Stimulated activated CD4-positive, alpha-beta T cell treated with anti-CD3 and anti-CD28 coated beads, Interleukin-1b, Interleukin-23, amount 100 ng/mL, for 24 hours (primary cell): ENCODE measurements at regions not wholly inside any gene's neighbourhood (a gene's known extent, or its start where the extent isn't known, plus 50 kb on each side); places are given as distances from the start of the nearest gene placed in this dataset.

Experiments
- DNase-seq, 4 experiments: peaks; one replicate each; pipeline ENCODE4 v3.0.0-alpha.2; 2020; ENCODE audit warnings: low read depth in 4 of 4, low spot score in 1 of 4

DNA sequence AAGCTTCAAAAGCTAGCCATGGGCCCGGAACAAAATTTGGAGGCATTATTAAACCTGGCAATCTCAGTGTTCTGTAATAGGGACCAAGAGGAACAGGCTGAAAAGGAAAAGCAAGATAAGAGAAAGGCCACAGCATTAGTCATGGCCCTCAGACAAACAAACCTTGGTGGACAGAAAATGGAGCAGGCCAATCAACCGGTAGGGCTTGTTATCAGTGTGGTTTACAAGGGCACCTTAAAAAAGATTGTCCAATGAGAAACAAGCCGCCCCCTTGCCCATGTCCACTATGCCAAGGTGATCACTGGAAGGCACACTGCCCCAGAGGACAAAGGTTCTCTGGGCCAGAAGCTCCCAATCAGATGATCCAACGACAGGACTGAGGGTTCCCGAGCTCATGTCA, 653.9 kb upstream of the TMEM132C start:
- DNase-seq: no peak

- DNase-seq: no peak
These were observed 646.9 kb upstream of the TMEM132C start for GRCh38 chr12:127619869-127620734.

- no peak for DNase-seq
These were observed 646.1 kb upstream of the TMEM132C start for GRCh38 chr12:127620735-127621355.

- no peak for DNase-seq
These were observed 645.6 kb upstream of the TMEM132C start for GRCh38 chr12:127621366-127621765.

GRCh38 chr12:127623362-127623761, 643.6 kb upstream of the TMEM132C start:
- no peak for DNase-seq

GRCh38 chr12:127625176-127625771, 641.7 kb upstream of the TMEM132C start:
- no peak for DNase-seq

DNA sequence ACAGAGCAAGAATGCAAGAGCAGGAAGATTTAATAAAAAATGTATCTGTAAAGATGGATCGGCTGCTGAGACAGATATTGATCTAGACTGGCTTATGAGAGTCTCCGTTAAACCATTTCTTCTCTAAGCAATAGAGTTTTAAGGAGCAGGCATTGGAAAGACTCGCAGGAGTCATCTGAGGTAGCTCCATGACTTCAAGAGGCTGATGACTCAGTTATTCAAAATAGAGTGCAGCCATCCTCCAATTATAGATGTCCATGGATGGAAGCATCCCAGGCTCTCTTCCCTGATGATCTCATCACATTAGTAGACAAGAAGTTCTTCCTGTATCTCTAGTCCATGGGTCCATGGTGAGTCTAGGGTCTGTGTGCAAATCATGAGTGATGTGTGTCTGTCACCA, 638.3 kb upstream of the TMEM132C start:
- DNase-seq: no peak

- no peak for DNase-seq
These were observed 637.7 kb upstream of the TMEM132C start for GRCh38 chr12:127629066-127629820.

DNA sequence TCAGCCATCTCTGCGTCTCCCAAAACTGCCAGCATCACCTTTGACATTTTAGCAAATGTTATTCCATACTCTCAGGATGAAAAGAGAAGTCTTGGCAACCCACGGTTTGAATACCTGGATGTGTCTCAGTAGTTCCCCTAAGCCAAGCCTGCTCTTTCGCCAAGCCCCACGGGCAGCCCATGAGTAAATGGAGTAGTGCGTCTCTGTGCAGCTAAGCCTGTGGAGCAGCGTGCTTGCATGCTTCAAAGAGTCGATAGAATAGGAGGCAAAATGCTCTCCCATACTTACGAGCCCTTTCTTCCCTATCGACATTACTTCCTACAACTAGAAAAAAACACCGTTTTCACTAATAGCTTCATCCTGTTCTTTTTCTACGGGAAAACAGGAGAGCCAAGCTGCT, 634.5 kb upstream of the TMEM132C start:
- DNase-seq: no peak

DNA sequence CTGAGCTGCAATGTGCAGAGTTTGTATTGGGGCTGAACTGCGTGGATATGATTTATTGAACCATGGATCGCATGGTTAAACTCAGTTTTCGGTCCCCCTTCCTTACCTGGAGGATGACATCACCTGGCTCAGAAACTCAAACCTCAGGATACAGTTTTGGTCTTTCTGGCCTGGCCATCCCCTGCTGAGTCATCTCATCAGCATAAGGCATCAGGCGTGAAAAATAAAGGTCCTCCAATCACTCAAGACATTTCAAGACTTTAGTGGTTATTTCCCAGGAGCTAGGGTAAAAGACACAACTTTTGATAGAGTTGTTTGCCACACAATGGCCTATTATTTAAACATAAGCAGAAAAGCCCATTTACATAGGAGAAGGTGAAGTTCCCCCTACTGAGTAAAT, 631.1 kb upstream of the TMEM132C start:
- DNase-seq: no peak

GRCh38 chr12:127636882-127637281, 630.1 kb upstream of the TMEM132C start:
- no peak for DNase-seq

DNA sequence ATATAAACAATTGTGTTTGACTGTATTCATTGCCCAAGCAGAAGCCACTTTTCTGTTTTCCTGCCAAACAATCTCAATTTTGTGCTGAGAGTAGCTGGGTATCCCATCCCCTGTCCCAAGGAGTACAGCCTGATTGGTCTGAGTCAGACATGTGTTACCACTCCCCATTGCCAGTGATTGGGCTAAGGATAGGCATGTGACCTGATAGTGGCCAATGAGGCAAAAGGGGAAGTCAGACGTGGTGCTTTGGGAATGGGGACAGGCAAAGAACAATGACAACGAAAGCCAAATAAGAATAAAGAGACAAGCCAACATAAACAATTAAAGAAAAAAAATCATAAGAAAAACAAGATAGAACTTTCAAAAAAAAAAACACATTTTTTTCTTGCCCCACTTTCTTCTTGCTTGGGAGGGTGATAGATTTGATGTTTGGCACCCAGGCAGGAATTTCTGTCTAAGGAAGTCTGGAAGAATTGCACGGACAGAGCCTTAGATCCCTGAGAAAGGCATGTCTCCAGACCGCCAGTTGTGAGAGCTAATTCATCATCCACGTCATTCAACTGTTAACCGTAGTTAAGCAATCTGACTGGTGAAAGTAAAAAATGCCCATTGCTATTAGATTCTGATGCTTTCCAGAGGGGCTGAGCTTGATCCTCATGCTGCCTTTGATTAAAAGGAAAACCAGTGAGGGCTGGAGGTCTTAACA, 626.6 kb upstream of the TMEM132C start:
- DNase-seq: no peak

- DNase-seq: no peak
These were observed 624.8 kb upstream of the TMEM132C start for GRCh38 chr12:127642208-127642607.

DNA sequence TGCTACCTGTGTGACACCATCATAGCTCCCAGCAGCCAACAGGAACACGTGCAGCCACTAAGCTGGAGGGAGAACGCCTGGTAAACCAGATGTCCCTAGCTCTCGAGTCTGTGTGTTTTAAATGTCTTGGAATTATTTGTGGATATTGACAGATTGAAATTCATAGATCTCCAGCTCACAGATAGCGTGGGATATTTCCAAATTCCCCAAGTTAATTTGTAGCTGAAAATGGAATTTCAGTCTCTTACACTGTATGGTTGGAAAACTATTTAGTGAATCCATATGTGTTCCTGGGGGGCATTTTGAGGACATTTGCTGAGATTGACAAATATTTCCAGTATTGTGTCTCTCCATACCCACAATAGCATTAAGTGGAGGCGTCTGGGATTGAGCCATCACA, 618.6 kb upstream of the TMEM132C start:
- DNase-seq: no peak

GRCh38 chr12:127649961-127650360, 617.0 kb upstream of the TMEM132C start:
- no peak for DNase-seq

- DNase-seq: no peak
These were observed 616.3 kb upstream of the TMEM132C start for GRCh38 chr12:127650626-127651025.

DNA sequence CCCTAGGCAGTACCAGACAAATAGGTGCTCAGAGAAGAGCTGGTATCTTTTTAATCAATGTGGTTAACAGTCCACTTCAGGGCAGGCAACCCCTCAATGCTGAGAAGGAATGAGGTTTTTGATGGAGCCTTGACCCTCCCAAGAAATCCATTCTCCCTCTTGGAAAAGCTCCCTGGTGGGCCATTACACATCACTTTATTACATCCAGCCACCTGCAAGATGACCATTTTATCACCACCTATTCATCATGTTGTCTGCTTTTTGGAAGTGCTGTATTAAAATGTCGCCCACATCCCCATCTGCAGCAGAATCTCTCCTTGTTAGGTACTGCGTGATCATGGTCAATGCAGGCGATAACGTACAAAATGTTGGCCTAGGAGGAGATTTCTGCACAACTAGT, 614.7 kb upstream of the TMEM132C start:
- DNase-seq: no peak

DNA sequence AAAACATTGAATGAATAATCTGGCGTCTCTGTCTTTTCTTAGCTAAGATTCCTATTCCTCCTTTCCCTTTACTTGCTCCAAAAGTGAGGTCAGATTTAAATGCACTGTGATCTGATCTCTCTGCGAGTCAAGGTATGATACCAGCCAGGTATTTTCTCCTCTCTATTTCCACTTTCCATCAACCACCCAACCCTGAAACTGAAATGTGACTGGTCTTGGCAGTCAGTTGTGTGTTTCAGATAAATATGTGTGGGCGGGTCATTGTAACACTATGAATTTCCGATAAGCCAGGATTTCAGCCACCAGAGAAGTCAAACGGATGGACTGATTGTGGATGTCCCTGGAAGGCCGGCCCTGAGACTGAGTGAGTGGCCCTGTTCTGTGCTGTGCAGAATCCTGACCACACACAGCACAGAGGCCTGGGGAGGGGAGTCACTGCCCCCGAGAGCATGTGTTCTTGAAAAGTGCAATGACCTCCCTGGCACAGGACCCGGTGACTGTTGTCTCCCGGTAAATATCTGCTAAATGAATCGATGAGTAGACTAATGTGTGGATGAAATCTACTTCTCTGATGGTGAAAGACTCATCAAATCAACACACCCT, 612.5 kb upstream of the TMEM132C start:
- no peak for DNase-seq

GRCh38 chr12:127655691-127656090, 611.3 kb upstream of the TMEM132C start:
- DNase-seq: no peak

- DNase-seq: no peak
These were observed 610.7 kb upstream of the TMEM132C start for GRCh38 chr12:127656266-127656665.

- no peak for DNase-seq
These were observed 609.9 kb upstream of the TMEM132C start for GRCh38 chr12:127657036-127657435.
